ENCODE measurements at regions not wholly inside any gene's neighbourhood (a gene's known extent, or its start where the extent isn't known, plus 50 kb on each side); places are given as distances from the start of the nearest gene placed in this dataset.
"Not testable (repeated sequence)": the region's sequence is repeated elsewhere in the genome, so short reads cannot be mapped to it uniquely, and the experiment has no call there.

- BruUV-seq (replicated peaks); POLR2A ChIA-PET; H3K36me3 ChIP-seq (ENCODE audit: control insufficient read depth in 1 of 2, insufficient read depth in 2 of 2, low read length in 2 of 2); ATAC-seq; H3K4me3 ChIP-seq (replicated peaks in 1 of 2; ENCODE audit: low read depth in 1 of 2, low read length in 2 of 2); H3K9me3 ChIP-seq (ENCODE audit: control insufficient read depth in 1 of 2, insufficient read depth in 1 of 2, low read depth in 1 of 2, low read length in 2 of 2); H3K9ac ChIP-seq (ENCODE audit: low read length); H3K27ac ChIP-seq (ENCODE audit: low read depth, low read length); intact Hi-C loops (cut with micrococcal nuclease); DNase-seq (ENCODE audit: low read depth, low spot score); RAD21 ChIA-PET (ENCODE audit: low non-redundant PET in 1 of 2, low total read pairs in 2 of 2, uncharacterized antibody in 2 of 2, unreplicated experiment in 2 of 2); H3K27me3 ChIP-seq (ENCODE audit: insufficient read depth, low read length); H4K20me1 ChIP-seq (ENCODE audit: insufficient read depth); H3K9me2 ChIP-seq (ENCODE audit: insufficient read depth); H2AFZ ChIP-seq (ENCODE audit: low read depth, low read length, poor library complexity, severe bottlenecking); H3K79me2 ChIP-seq (ENCODE audit: insufficient read depth, low read length); H3K4me1 ChIP-seq (ENCODE audit: control insufficient read depth in 1 of 2, insufficient read depth in 2 of 2, low read length in 2 of 2); CTCF ChIA-PET; H3K4me2 ChIP-seq (ENCODE audit: low read length): not testable (repeated sequence)
Observed at GRCh38 chr15:75792236-75792635, 51.0 kb upstream of the UBE2Q2 start.

- TF ChIP-seq EZH2phosphoT487 (IDR thresholded peaks at IDR 0.05; ENCODE audit: borderline replicate concordance), result no peak
- no peak for TF ChIP-seq ATF3 (IDR thresholded peaks at IDR 0.05)
- TF ChIP-seq SP1 (IDR thresholded peaks at IDR 0.05; ENCODE audit: low read depth), result no peak
- no peak for TF ChIP-seq ZBTB33 (IDR thresholded peaks at IDR 0.05; ENCODE audit: extremely low read depth, insufficient replicate concordance, low read length)
- TF ChIP-seq YY1 (IDR thresholded peaks at IDR 0.05; ENCODE audit: extremely low read depth, insufficient replicate concordance, low read depth, low read length), result no peak
- no peak for TF ChIP-seq CBX3 (IDR thresholded peaks at IDR 0.05; ENCODE audit: low read depth)
- no peak for TF ChIP-seq POLR2A (IDR thresholded peaks at IDR 0.05; ENCODE audit: borderline replicate concordance, extremely low read depth, insufficient read depth, insufficient read length)
- no peak for TF ChIP-seq CTCF (IDR thresholded peaks at IDR 0.05 in 2 of 3, conservative IDR thresholded peaks at IDR 0.05 in 1 of 3; ENCODE audit: borderline replicate concordance in 1 of 3, insufficient read depth in 1 of 3, low read depth in 2 of 3, low read length in 2 of 3)
- no peak for TF ChIP-seq EZH2 (IDR thresholded peaks at IDR 0.05)
- no peak for TF ChIP-seq TCF7L2 (IDR thresholded peaks at IDR 0.05; ENCODE audit: borderline replicate concordance, extremely low read depth, insufficient read depth, insufficient read length)
- TF ChIP-seq POLR2AphosphoS5 (IDR thresholded peaks at IDR 0.05; ENCODE audit: low read depth, low read length), result no peak
- Histone ChIP-seq H3K4me1 (ENCODE audit: control insufficient read depth in 1 of 2, insufficient read depth in 2 of 2, low read length in 2 of 2) (no peaks in the 10 kb centered on the region), H3K79me2 (ENCODE audit: insufficient read depth, low read length) (no peaks in the 10 kb centered on the region), H3K4me3 (replicated peaks in 1 of 2; ENCODE audit: low read depth in 1 of 2, low read length in 2 of 2) (no peak overlapping the region), H4K20me1 (ENCODE audit: insufficient read depth) (no peaks in the 10 kb centered on the region), H3K36me3 (ENCODE audit: control insufficient read depth in 1 of 2, insufficient read depth in 2 of 2, low read length in 2 of 2) (no peaks in the 10 kb centered on the region), H3K27ac (ENCODE audit: low read depth, low read length) (no peak overlapping the region), H2AFZ (ENCODE audit: low read depth, low read length, poor library complexity, severe bottlenecking) (no peak overlapping the region), H3K27me3 (ENCODE audit: insufficient read depth, low read length) (peaks cover 10% of the 10 kb centered on the region; the same call in 1 of the 2 replicates), H3K9me3 (ENCODE audit: control insufficient read depth in 1 of 2, insufficient read depth in 1 of 2, low read depth in 1 of 2, low read length in 2 of 2) (no peaks in the 10 kb centered on the region), H3K9ac (ENCODE audit: low read length) (no peak overlapping the region), H3K4me2 (ENCODE audit: low read length) (no peak overlapping the region), H3K9me2 (ENCODE audit: insufficient read depth) (no peaks in the 10 kb centered on the region)
- CTCF ChIA-PET, result no interaction called here
- RAD21 ChIA-PET (ENCODE audit: low non-redundant PET in 1 of 2, low total read pairs in 2 of 2, uncharacterized antibody in 2 of 2, unreplicated experiment in 2 of 2), result no interaction called here
- ATAC-seq, result no peak
- BruUV-seq (replicated peaks), result no TSS peak
- POLR2A ChIA-PET, result no interaction called here
- no peak for DNase-seq (ENCODE audit: low read depth, low spot score)
- intact Hi-C loops (cut with micrococcal nuclease), result no loop called here
Observed at GRCh38 chr15:75791337-75791713, 51.9 kb upstream of the UBE2Q2 start.
